GM13977 (cell line): ENCODE measurements at regions not wholly inside any gene's neighbourhood (a gene's known extent, or its start where the extent isn't known, plus 50 kb on each side); places are given as distances from the start of the nearest gene placed in this dataset.

Experiments used
- DNase-seq: peaks from one replicate; pipeline ENCODE4 v3.0.0; 2012; ENCODE audit warnings: low spot score
- CTCF ChIP-seq: IDR thresholded peaks from 2 replicates; pipeline ENCODE4 v1.5.1; 2012; ENCODE audit warnings: mild to moderate bottlenecking, control low read depth; ENCODE audit not compliant: insufficient read depth; ENCODE audit errors: extremely low read depth, missing control alignments
- in situ Hi-C: fragments of 300-500 bp; cut with MboI; formaldehyde crosslinking; loops from one replicate; pipeline ENCODE4 v1.12.0; 2022; ENCODE audit warnings: low sequenced_read_pairs, low pct_unique_long_range_greater_than_20kb, mixed read lengths, inconsistent platforms; ENCODE audit not compliant: unreplicated experiment

GRCh38 chr13:50444726-50445125, 398.8 kb downstream of the DLEU7 start:
- DNase-seq, result no peak
- in situ Hi-C loops, result no loop called here
- no peak for TF ChIP-seq CTCF

GRCh38 chr13:50446611-50447010, 396.9 kb downstream of the DLEU7 start:
- DNase-seq, result no peak
- in situ Hi-C loops, result no loop called here
- no peak for TF ChIP-seq CTCF

- in situ Hi-C loops, result no loop called here
- TF ChIP-seq CTCF, result no peak
- DNase-seq, result no peak
Observed at GRCh38 chr13:50448535-50448998, 394.9 kb downstream of the DLEU7 start.

GRCh38 chr13:50449465-50449864, 394.0 kb downstream of the DLEU7 start:
- in situ Hi-C loops, result no loop called here
- DNase-seq, result no peak
- TF ChIP-seq CTCF, result no peak

- no peak for TF ChIP-seq CTCF
- no peak for DNase-seq
- in situ Hi-C loops, result no loop called here
Observed at GRCh38 chr13:50450279-50450678, 393.2 kb downstream of the DLEU7 start.

- TF ChIP-seq CTCF, result no peak
- no peak for DNase-seq
- in situ Hi-C loops, result no loop called here
Observed at GRCh38 chr13:50451609-50452008, 391.9 kb downstream of the DLEU7 start.

GRCh38 chr13:50452028-50452427, 391.5 kb downstream of the DLEU7 start:
- in situ Hi-C loops, result no loop called here
- no peak for TF ChIP-seq CTCF
- DNase-seq, result no peak
